Aorta (tissue), 5 donors: ENCODE measurements at regions not wholly inside any gene's neighbourhood (a gene's known extent, or its start where the extent isn't known, plus 50 kb on each side); places are given as distances from the start of the nearest gene placed in this dataset.

ENCODE experiments used
- ATAC-seq: fragments of 200-7000 bp; cut with Tn5 transposase; one replicate; pipeline ENCODE4 v1.9.1; 2022; ENCODE audit warnings: moderate library complexity; ENCODE audit not compliant: low FRiP score
- DNase-seq, 2 donors: peaks; one replicate each; pipeline ENCODE4 v3.0.0-alpha.2; 2020
- H3K27ac ChIP-seq, 2 donors: one replicate each; pipeline ENCODE4 v1.5.1; 2013; ENCODE audit warnings: low read length in 2 of 2, mild to moderate bottlenecking in 2 of 2, moderate library complexity in 2 of 2, control low read depth in 1 of 2, inconsistent platforms in 1 of 2, low read depth in 1 of 2
- H3K27me3 ChIP-seq, 2 donors: one replicate each; pipeline ENCODE4 v1.6.1; 2013; ENCODE audit warnings: control low read depth in 1 of 2, low read length in 1 of 2, mild to moderate bottlenecking in 1 of 2, moderate library complexity in 1 of 2; ENCODE audit not compliant: insufficient read depth in 2 of 2, control insufficient read depth in 1 of 2
- H3K36me3 ChIP-seq, 2 donors: one replicate each; pipeline ENCODE4 v1.6.1; 2013; ENCODE audit warnings: control low read depth in 1 of 2, low read length in 1 of 2, mild to moderate bottlenecking in 1 of 2; ENCODE audit not compliant: insufficient read depth in 2 of 2, control insufficient read depth in 1 of 2
- H3K4me1 ChIP-seq, 2 donors: one replicate each; pipeline ENCODE4 v1.6.1; 2013; ENCODE audit warnings: low read length in 2 of 2, control low read depth in 1 of 2, mild to moderate bottlenecking in 1 of 2, moderate library complexity in 1 of 2; ENCODE audit not compliant: insufficient read depth in 2 of 2, control insufficient read depth in 1 of 2
- H3K4me3 ChIP-seq, 2 donors: one replicate each; pipeline ENCODE4 v1.5.1; 2013; ENCODE audit warnings: low read length in 2 of 2, control low read depth in 1 of 2, mild to moderate bottlenecking in 1 of 2
- H3K9me3 ChIP-seq: one replicate; pipeline ENCODE4 v1.6.1; 2013; ENCODE audit warnings: mild to moderate bottlenecking, low read length; ENCODE audit not compliant: control insufficient read depth
- WGBS, 2 donors: extraction: QIAGEN DNeasy Blood & Tissue Kit; methylation state at CpG; one replicate each; pipeline ENCODE4 v1.1.7; 2013; 5-methylcytosine and 5-hydroxymethylcytosine counted together
- intact Hi-C, 2 donors: fragments of 100-400 bp; cut with DNase I; formaldehyde crosslinking; loops; one replicate each; pipeline versions ENCODE4 v1.14.2 to v1.15.0; 2022
- donor health status: healthy with polysubstance abuse.
- donor health status: Bipolar disorder and iron deficiency.
- donor health status: DM: no; HTN: no; CAD: no.
- donor health status: DM: no; HTN: no; CAD: no.
- donor health status: DM: yes; HTN: yes; CAD: no.

- intact Hi-C loops, result no loop called here
- no peaks in the 10 kb centered on the region for H3K9me3 ChIP-seq
- H3K4me1 ChIP-seq, result no peaks in the 10 kb centered on the region
- DNase-seq (no peak), ATAC-seq (no peak)
- WGBS, 2 donors, result 58 to 69% methylated on average over 6 of the region's 6 CpGs
- no peak overlapping the region for H3K4me3 ChIP-seq
- no peaks in the 10 kb centered on the region for H3K27me3 ChIP-seq
- H3K27ac ChIP-seq, result no peak overlapping the region
- no peaks in the 10 kb centered on the region for H3K36me3 ChIP-seq
These were observed 101.8 kb downstream of the ALDH8A1 start for GRCh38 chr6:134848076-134848475.

- 83 to 88% methylated on average over 3 of the region's 3 CpGs for WGBS, 2 donors
- no peaks in the 10 kb centered on the region for H3K36me3 ChIP-seq
- no peaks in the 10 kb centered on the region for H3K9me3 ChIP-seq
- no peaks in the 10 kb centered on the region for H3K4me1 ChIP-seq
- no peak overlapping the region for H3K4me3 ChIP-seq
- no peak for DNase-seq
- intact Hi-C loops, result no loop called here
- H3K27me3 ChIP-seq, result no peaks in the 10 kb centered on the region
- H3K27ac ChIP-seq, result no peak overlapping the region
- ATAC-seq, result no peak
These were observed 103.0 kb downstream of the ALDH8A1 start for GRCh38 chr6:134846865-134847264.

GRCh38 chr6:134846031-134846430 is 103.9 kb downstream of the ALDH8A1 start:
- H3K27me3 ChIP-seq, result no peaks in the 10 kb centered on the region
- H3K27ac ChIP-seq, result no peak overlapping the region
- no peaks in the 10 kb centered on the region for H3K9me3 ChIP-seq
- H3K4me3 ChIP-seq, result no peak overlapping the region
- no peaks in the 10 kb centered on the region for H3K36me3 ChIP-seq
- DNase-seq (no peak), ATAC-seq (no peak)
- intact Hi-C loops, result no loop called here
- WGBS, 2 donors, result 86 to 89% methylated on average over 7 of the region's 7 CpGs
- no peaks in the 10 kb centered on the region for H3K4me1 ChIP-seq

GRCh38 chr6:134844120-134844519 is 105.8 kb downstream of the ALDH8A1 start:
- 95 to 96% methylated on average over 2 of the region's 2 CpGs for WGBS, 2 donors
- DNase-seq, result no peak

GRCh38 chr6:134840086-134840867 is 109.6 kb downstream of the ALDH8A1 start:
- WGBS, 2 donors, result 84 to 88% methylated on average over 7 of the region's 7 CpGs
- Histone ChIP-seq H3K4me3 (no peak overlapping the region), H3K4me1 (peaks cover 0 to 5% of the 10 kb centered on the region in 2 donors), H3K9me3 (no peaks in the 10 kb centered on the region), H3K27ac (no peak overlapping the region), H3K36me3 (no peaks in the 10 kb centered on the region), H3K27me3 (no peaks in the 10 kb centered on the region)
- ATAC-seq, result no peak
- intact Hi-C loops, result no loop called here
- DNase-seq, result no peak

More at GRCh38 chr6:134844120-134844519, 105.8 kb downstream of the ALDH8A1 start:
- Histone ChIP-seq H3K9me3 (no peaks in the 10 kb centered on the region), H3K27me3 (no peaks in the 10 kb centered on the region), H3K36me3 (no peaks in the 10 kb centered on the region), H3K4me3 (no peak overlapping the region), H3K4me1 (no peaks in the 10 kb centered on the region), H3K27ac (no peak overlapping the region)
- intact Hi-C loops, result no loop called here
- no peak for ATAC-seq

GRCh38 chr6:134835993-134836392 is 113.9 kb downstream of the ALDH8A1 start:
- Histone ChIP-seq H3K4me1 (peaks cover 0 to 5% of the 10 kb centered on the region in 2 donors), H3K27me3 (no peaks in the 10 kb centered on the region), H3K36me3 (no peaks in the 10 kb centered on the region), H3K27ac (no peak overlapping the region), H3K9me3 (no peaks in the 10 kb centered on the region), H3K4me3 (no peak overlapping the region)
- ATAC-seq (no peak), DNase-seq (no peak)
- 0 to 9% methylated on average over 2 of the region's 2 CpGs for WGBS, 2 donors
- intact Hi-C loops, result no loop called here

GRCh38 chr6:134830940-134831339 is 119.0 kb downstream of the ALDH8A1 start:
- intact Hi-C loops, result loop anchor here in 1 of 2 donors (5.0 kb wide), 1 partner anchor 839 kb away; no protein-coding TSS in a partner anchor
- no peaks in the 10 kb centered on the region for H3K36me3 ChIP-seq
- no peaks in the 10 kb centered on the region for H3K27me3 ChIP-seq
- WGBS, 2 donors, result 91 to 94% methylated on average over 2 of the region's 2 CpGs
- no peaks in the 10 kb centered on the region for H3K9me3 ChIP-seq
- DNase-seq (no peak), ATAC-seq (no peak)
- H3K27ac ChIP-seq, result no peak overlapping the region
- no peak overlapping the region for H3K4me3 ChIP-seq
- H3K4me1 ChIP-seq, result peaks cover 4 to 5% of the 10 kb centered on the region in 2 donors

GRCh38 chr6:134830194-134830593 is 119.7 kb downstream of the ALDH8A1 start:
- no peaks in the 10 kb centered on the region for H3K27me3 ChIP-seq
- intact Hi-C loops, result loop anchor here in 1 of 2 donors (5.0 kb wide), 1 partner anchor 838 kb away; no protein-coding TSS in a partner anchor
- no peak for DNase-seq
- peaks cover 3 to 5% of the 10 kb centered on the region in 2 donors for H3K4me1 ChIP-seq
- H3K27ac ChIP-seq, result no peak overlapping the region
- ATAC-seq, result no peak
- no peak overlapping the region for H3K4me3 ChIP-seq
- WGBS, 2 donors, result 29 to 43% methylated on average over 4 of the region's 4 CpGs
- H3K9me3 ChIP-seq, result no peaks in the 10 kb centered on the region
- H3K36me3 ChIP-seq, result no peaks in the 10 kb centered on the region

- Histone ChIP-seq H3K27ac (no peak overlapping the region), H3K36me3 (no peaks in the 10 kb centered on the region), H3K4me1 (peaks cover 3 to 5% of the 10 kb centered on the region in 2 donors), H3K4me3 (no peak overlapping the region), H3K27me3 (no peaks in the 10 kb centered on the region), H3K9me3 (no peaks in the 10 kb centered on the region)
- no peak for ATAC-seq
- WGBS, 2 donors, result 90 to 96% methylated on average over 5 of the region's 5 CpGs
- DNase-seq, result no peak
- intact Hi-C loops, result loop anchor here in 1 of 2 donors (10.0 kb wide), 1 partner anchor 454 kb away; no protein-coding TSS in a partner anchor
These were observed 121.3 kb downstream of the ALDH8A1 start for GRCh38 chr6:134828641-134829040.
